Fibroblast of lung (primary cell): ENCODE measurements at regions not wholly inside any gene's neighbourhood (a gene's known extent, or its start where the extent isn't known, plus 50 kb on each side); places are given as distances from the start of the nearest gene placed in this dataset.
"Not testable (repeated sequence)": the region's sequence is repeated elsewhere in the genome, so short reads cannot be mapped to it uniquely, and the experiment has no call there.

Experiments
- EZH2 ChIP-seq: IDR thresholded peaks from 2 replicates; pipeline ENCODE4 v1.5.1; 2012; ENCODE audit warnings: low read length, control low read depth, mild to moderate bottlenecking; ENCODE audit errors: missing control alignments
- TF ChIP-seq, protein P1 (sequence below), 2 donors: IDR thresholded peaks in 1 of 2; conservative IDR thresholded peaks in 1 of 2; 1 replicate in 1 of 2; 2 replicates in 1 of 2; pipeline ENCODE4 v1.5.1; 2011 to 2012; ENCODE audit warnings: low read length in 2 of 2, control low read depth in 1 of 2, inconsistent platforms in 1 of 2, low read depth in 1 of 2, mild to moderate bottlenecking in 1 of 2

- TF ChIP-seq, protein P1, sequence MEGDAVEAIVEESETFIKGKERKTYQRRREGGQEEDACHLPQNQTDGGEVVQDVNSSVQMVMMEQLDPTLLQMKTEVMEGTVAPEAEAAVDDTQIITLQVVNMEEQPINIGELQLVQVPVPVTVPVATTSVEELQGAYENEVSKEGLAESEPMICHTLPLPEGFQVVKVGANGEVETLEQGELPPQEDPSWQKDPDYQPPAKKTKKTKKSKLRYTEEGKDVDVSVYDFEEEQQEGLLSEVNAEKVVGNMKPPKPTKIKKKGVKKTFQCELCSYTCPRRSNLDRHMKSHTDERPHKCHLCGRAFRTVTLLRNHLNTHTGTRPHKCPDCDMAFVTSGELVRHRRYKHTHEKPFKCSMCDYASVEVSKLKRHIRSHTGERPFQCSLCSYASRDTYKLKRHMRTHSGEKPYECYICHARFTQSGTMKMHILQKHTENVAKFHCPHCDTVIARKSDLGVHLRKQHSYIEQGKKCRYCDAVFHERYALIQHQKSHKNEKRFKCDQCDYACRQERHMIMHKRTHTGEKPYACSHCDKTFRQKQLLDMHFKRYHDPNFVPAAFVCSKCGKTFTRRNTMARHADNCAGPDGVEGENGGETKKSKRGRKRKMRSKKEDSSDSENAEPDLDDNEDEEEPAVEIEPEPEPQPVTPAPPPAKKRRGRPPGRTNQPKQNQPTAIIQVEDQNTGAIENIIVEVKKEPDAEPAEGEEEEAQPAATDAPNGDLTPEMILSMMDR (conservative IDR thresholded peaks at IDR 0.05 in 1 of 2, IDR thresholded peaks at IDR 0.05 in 1 of 2; ENCODE audit: low read depth in 1 of 2, low read length in 2 of 2): not testable (repeated sequence)
- not testable (repeated sequence) for TF ChIP-seq EZH2
These were observed 200.3 kb upstream of the FKBP1C start for GRCh38 chr6:63010962-63011361.
